SK-N-MC (cell line): ENCODE measurements at regions not wholly inside any gene's neighbourhood (a gene's known extent, or its start where the extent isn't known, plus 50 kb on each side); places are given as distances from the start of the nearest gene placed in this dataset.
A peak's percentile ranks its signal among the peaks of the same experiment; 100 is the strongest.

ENCODE experiments used
- DNase-seq: peaks from one replicate; pipeline ENCODE4 v3.0.0-alpha.2; 2011; ENCODE audit warnings: low read depth, low spot score
- H3K27ac ChIP-seq: fragments of 200-600 bp; sonication (generic); 2 replicates; pipeline ENCODE4 v1.5.1; 2016; ENCODE audit warnings: mixed run types
- H3K36me3 ChIP-seq: fragments of 200-600 bp; sonication (generic); 2 replicates; pipeline ENCODE4 v1.6.1; 2017; ENCODE audit warnings: antibody characterized with exemption, low read length, mixed read lengths; ENCODE audit not compliant: insufficient read depth
- H3K4me3 ChIP-seq: fragments of 200-600 bp; sonication (generic); 2 replicates; pipeline ENCODE4 v1.5.1; 2016
- H3K9ac ChIP-seq: fragments of 200-600 bp; sonication (generic); 2 replicates; pipeline ENCODE4 v1.8.0; 2017; ENCODE audit warnings: mixed run types, mixed read lengths; ENCODE audit not compliant: insufficient read length
- H3K9me3 ChIP-seq: fragments of 200-600 bp; sonication (generic); 2 replicates; pipeline ENCODE4 v1.6.1; 2017; ENCODE audit warnings: low read depth, mild to moderate bottlenecking, antibody characterized with exemption, low read length, moderate library complexity, mixed read lengths
- EZH2 ChIP-seq: fragments of 200-600 bp; sonication (generic); IDR thresholded peaks from one replicate; pipeline ENCODE4 v1.6.1; 2017; ENCODE audit warnings: antibody characterized with exemption
- FOXP2 ChIP-seq: optimal IDR thresholded peaks from 2 replicates; pipeline ENCODE3; 2011; ENCODE audit warnings: mild to moderate bottlenecking, moderate library complexity; ENCODE audit not compliant: insufficient read depth; ENCODE audit errors: extremely low read length, control extremely low read depth
- POLR2AphosphoS5 ChIP-seq: IDR thresholded peaks from 2 replicates; pipeline ENCODE4 v1.6.1; 2012; ENCODE audit warnings: mild to moderate bottlenecking, low read depth, low read length, borderline replicate concordance

GRCh38 chr4:81601358-81601694 is 129.6 kb upstream of the RASGEF1B start:
- no peak for DNase-seq
- Histone ChIP-seq H3K9ac (no peak overlapping the region), H3K27ac (peak overlapping the region; percentile 92), H3K36me3 (0 out of 2 replicates have a peak, but pooled peaks cover 3% of the 10 kb centered on the region), H3K9me3 (no peaks in the 10 kb centered on the region; the same call in 1 of the 2 replicates), H3K4me3 (no peak overlapping the region)
- TF ChIP-seq FOXP2: no peak
- TF ChIP-seq EZH2: no peak
- TF ChIP-seq POLR2AphosphoS5: no peak

GRCh38 chr4:81600520-81601357 is 129.0 kb upstream of the RASGEF1B start:
- Histone ChIP-seq H3K27ac (peak overlapping the region; percentile 92), H3K9ac (peak overlapping the region; percentile 29), H3K4me3 (peak overlapping the region; percentile 66), H3K36me3 (0 out of 2 replicates have a peak, but pooled peaks cover 3% of the 10 kb centered on the region), H3K9me3 (no peaks in the 10 kb centered on the region; the same call in 1 of the 2 replicates)
- no peak for TF ChIP-seq EZH2
- no peak for TF ChIP-seq FOXP2
- TF ChIP-seq POLR2AphosphoS5: no peak
- DNase-seq: no peak

- Histone ChIP-seq H3K36me3 (0 out of 2 replicates have a peak, but pooled peaks cover 3% of the 10 kb centered on the region), H3K9ac (peak overlapping the region; percentile 29), H3K9me3 (no peaks in the 10 kb centered on the region; the same call in 1 of the 2 replicates), H3K27ac (peak overlapping the region; percentile 92), H3K4me3 (peak overlapping the region; percentile 66)
- DNase-seq: peak; percentile 85
- TF ChIP-seq FOXP2 (no peak), POLR2AphosphoS5 (no peak; the same call in 1 of the 2 replicates), EZH2 (no peak)
Measured at GRCh38 chr4:81599742-81600380, 128.2 kb upstream of the RASGEF1B start.

GRCh38 chr4:81595798-81596610 is 124.3 kb upstream of the RASGEF1B start:
- Histone ChIP-seq H3K4me3 (no peak overlapping the region), H3K9me3 (no peaks in the 10 kb centered on the region; the same call in 1 of the 2 replicates), H3K36me3 (0 out of 2 replicates have a peak, but pooled peaks cover 3% of the 10 kb centered on the region), H3K9ac (no peak overlapping the region), H3K27ac (no peak overlapping the region)
- TF ChIP-seq POLR2AphosphoS5 (no peak), EZH2 (no peak), FOXP2 (no peak)
- DNase-seq: no peak

GRCh38 chr4:81595287-81595686 is 123.6 kb upstream of the RASGEF1B start:
- DNase-seq: no peak
- no peaks in the 10 kb centered on the region; the same call in 1 of the 2 replicates for H3K9me3 ChIP-seq
- H3K36me3 ChIP-seq: 0 out of 2 replicates have a peak, but pooled peaks cover 3% of the 10 kb centered on the region
- peak overlapping the region; percentile 39; the same call in 1 of the 2 replicates for H3K27ac ChIP-seq
- TF ChIP-seq FOXP2 (no peak), EZH2 (no peak), POLR2AphosphoS5 (no peak)
- H3K9ac ChIP-seq: no peak overlapping the region
- peak overlapping the region; percentile 55 for H3K4me3 ChIP-seq

- no peak overlapping the region for H3K9ac ChIP-seq
- TF ChIP-seq POLR2AphosphoS5 (peak; percentile 43; the same call in 1 of the 2 replicates), FOXP2 (no peak)
- peak; percentile 42 for DNase-seq
- H3K27ac ChIP-seq: peak overlapping the region; percentile 57; the same call in 1 of the 2 replicates
- no peaks in the 10 kb centered on the region; the same call in 1 of the 2 replicates for H3K9me3 ChIP-seq
- peak overlapping the region; percentile 55 for H3K4me3 ChIP-seq
- H3K36me3 ChIP-seq: 0 out of 2 replicates have a peak, but pooled peaks cover 3% of the 10 kb centered on the region
Measured at GRCh38 chr4:81594490-81595159, 122.9 kb upstream of the RASGEF1B start.

- no peaks in the 10 kb centered on the region; the same call in 1 of the 2 replicates for H3K9me3 ChIP-seq
- 0 out of 2 replicates have a peak, but pooled peaks cover under 1% of the 10 kb centered on the region for H3K36me3 ChIP-seq
- no peak overlapping the region for H3K27ac ChIP-seq
- no peak for DNase-seq
- no peak overlapping the region for H3K4me3 ChIP-seq
- TF ChIP-seq FOXP2 (no peak), POLR2AphosphoS5 (no peak), EZH2 (no peak)
- H3K9ac ChIP-seq: no peak overlapping the region
Measured at GRCh38 chr4:81592701-81593100, 121.0 kb upstream of the RASGEF1B start.
